ENCODE measurements at regions not wholly inside any gene's neighbourhood (a gene's known extent, or its start where the extent isn't known, plus 50 kb on each side); places are given as distances from the start of the nearest gene placed in this dataset.

DNA sequence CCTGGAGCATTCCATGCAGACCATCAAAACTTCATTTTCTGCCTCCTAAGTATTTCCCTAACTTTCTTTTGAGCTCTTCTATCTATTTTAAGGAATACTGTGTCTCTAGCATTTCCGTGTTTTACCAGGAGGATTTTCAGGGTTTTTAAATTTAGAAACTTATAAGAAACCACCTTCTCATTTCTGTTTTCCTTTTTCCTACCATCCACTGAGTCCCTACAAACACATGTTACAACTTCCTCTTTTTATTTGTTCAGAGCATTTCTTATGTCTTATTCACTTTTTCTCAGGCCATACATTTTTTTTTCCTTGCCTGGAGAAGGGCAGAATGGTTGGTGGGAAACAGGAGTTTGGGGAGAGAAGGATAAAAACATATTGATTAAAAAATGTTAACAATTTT lies 130.0 kb upstream of the BMP5 start:
- intact Hi-C loops (cut with DNase I): no loop called here
- no peak for ATAC-seq
- no peak for DNase-seq

DNA sequence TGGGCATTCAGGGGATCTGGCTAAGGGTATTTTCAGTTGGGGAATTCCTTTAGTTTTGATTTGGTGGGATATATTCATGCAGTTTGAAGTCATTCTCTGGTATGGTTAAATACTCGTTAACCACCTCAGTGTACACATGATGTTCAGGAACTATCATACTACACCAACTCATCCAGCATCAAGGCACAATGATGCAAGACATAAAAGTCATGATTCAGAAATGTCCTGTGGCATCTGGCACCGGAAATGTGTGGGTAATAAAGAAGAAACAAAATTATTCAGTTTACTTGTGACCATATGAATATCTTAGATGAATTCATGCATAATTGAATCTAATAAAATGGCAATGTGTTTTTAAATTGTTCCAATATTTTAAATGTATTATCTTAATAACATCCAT lies 129.0 kb upstream of the BMP5 start:
- DNase-seq: no peak
- intact Hi-C loops (cut with DNase I): no loop called here
- ATAC-seq: no peak

DNA sequence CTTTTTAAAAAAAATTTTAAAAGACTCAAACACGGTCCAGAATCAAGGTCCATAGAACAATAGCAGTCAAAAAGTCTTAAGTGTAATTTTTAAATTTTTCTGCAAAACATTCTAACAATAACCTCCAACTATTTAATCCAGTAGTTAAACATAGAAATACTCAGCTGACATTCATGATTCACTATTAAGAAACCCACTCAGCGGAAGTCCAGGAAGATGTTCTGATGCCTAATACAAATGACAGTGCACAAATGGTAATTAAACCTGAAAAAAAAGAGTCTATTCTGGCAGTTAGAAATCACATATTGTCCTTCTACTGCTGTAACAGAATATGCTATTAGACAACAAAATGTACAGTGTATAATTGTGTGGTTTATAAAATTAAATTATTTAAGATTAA lies 128.2 kb upstream of the BMP5 start:
- DNase-seq (no peak), ATAC-seq (no peak)
- intact Hi-C loops (cut with DNase I): no loop called here

DNA sequence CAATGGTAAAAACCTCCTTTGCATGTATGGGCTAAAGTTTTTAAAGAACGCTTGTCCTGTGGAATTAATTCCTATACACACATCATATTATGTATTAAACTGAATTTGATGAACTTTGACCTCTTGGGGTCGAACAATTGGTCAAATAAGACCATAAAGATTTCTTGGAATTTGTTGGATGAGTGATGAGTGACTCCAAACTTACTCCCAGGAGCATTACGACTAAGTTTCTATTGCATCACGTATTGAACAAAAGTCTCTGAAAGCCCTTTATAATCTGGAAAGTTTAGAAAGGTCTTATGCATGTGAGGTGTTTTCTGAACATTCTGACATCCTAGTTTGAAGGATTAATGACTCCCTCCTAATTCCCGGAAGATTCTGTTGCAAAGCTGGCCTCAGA lies 126.9 kb upstream of the BMP5 start:
- ATAC-seq (no peak), DNase-seq (no peak)
- intact Hi-C loops (cut with DNase I): no loop called here

DNA sequence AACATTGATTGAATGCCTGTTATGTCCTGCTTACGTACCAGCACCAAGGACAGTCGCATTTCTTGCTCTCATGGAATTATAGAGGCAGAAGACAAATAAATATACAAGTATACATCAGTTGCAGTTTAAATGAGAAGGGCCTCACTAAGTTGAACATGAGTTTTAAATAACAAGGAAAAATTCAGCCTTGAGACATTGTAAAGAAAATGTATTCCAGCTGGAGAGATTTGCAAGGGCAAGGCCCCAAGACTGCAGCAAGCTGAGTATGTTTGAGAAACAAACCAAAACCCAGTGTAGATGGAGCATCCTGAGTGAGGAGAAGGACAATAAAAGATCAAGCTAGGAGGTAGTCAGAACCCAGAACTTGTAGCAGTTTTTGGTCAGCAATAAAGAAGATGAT lies 123.2 kb upstream of the BMP5 start:
- ATAC-seq (no peak), DNase-seq (no peak)
- intact Hi-C loops (cut with DNase I): no loop called here

DNA sequence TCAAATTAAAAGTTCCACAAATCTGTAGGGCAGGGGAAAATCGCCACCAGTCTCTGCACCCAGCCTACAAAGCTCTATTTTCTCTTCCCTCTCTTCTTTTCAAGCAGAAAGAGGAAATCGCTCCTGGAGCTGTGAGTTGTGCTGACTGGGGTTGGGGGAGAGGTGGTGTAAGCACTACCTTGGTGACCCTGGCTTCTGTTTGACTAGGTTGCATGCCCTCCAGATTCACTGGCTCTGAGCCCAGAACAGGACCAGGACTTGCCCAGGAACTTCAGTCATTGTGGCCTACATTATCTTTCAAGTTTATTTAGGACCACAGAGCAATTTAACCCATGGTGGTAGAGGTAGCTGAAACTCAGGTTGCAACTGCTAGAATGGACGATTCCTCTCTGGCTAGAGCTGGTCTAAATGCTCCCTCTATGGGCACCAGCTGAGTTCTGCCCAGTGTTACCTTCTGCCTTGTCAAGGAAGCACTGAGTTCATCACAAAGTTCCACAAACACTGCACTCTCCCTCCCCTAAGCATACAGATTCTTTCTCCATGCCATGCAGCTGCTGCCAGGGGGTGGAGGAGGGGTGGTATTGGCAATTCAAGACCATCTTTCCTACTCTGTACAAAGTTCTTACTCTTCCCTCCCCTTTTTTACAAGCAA lies 122.0 kb upstream of the BMP5 start:
- ATAC-seq (no peak), DNase-seq (no peak)
- intact Hi-C loops (cut with DNase I): no loop called here

DNA sequence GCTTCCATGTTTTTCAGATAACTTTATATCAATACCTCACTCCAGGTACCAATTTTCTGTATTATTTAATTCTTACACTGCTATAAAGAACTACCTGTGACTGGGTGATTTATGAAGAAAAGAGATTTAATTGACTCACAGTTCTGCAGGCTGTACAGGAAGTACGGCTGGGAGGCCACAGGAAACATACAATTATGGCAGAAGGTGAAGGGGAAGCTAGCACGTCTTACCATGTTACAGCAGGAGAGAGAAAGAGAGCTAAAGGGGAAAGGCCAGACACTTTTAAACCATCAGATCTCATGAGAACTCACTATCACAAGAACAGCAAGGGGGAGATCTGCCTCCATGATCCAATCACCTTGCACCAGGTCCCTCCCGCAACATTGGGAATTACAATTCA lies 119.1 kb upstream of the BMP5 start:
- no peak for ATAC-seq
- intact Hi-C loops (cut with DNase I): no loop called here
- DNase-seq: no peak

DNA sequence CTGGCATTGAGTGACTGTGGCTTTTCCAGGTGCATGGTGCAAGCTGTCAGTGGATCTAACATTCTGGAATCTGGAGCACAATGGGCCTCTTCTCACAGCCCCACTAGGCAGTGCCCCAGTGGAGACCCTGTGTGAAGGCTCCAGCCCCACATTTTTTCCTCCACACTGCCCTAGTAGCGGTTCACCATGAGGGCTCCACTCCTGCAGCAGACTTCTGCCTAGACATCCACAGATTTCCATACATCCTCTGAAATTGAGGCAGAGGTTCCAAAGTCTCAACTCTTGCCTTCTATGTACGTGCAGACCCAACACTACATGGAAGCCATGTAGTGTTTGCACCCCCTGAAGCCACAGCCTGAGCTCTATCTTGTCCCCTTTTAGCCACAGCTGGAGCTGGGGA lies 118.0 kb upstream of the BMP5 start:
- intact Hi-C loops (cut with DNase I): no loop called here
- ATAC-seq (no peak), DNase-seq (no peak)

DNA sequence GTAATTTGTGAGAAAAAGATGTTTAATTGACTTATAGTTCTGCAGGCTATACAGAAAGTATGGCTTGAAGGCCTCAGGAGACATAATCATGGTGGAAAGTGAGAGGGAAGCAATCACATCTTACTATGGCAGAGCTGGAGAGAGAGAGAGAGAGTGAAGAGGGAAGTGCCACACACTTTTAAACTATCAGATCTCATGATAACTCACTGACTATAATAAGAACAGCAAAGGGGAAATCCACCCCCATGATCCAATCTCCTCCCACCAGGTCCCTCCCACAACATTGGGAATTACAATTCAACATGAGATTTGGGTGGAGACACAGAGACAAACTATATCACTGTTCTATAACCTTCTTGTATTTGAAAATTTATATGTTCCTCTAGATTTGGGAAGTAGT lies 117.2 kb upstream of the BMP5 start:
- ATAC-seq (no peak), DNase-seq (no peak)
- intact Hi-C loops (cut with DNase I): no loop called here

DNA sequence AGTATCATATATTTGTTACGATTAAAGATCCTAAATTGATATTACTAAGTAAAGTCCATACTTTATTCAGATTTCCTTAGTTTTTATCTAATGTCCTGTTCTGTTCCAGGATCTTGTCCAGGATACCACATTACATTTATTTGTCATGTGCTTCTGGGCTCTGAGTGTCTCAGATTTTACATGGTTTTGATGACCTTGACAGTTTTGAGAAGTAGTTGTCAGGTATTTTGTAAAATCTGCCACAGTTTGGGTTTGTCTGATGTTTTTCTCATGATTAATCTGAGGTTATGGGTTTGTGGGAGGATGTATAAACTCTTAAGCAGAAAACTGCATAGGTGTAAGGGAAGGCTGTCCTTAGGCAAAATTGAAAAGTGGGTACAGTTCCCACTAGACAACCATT lies 109.9 kb upstream of the BMP5 start:
- DNase-seq (no peak), ATAC-seq (no peak)
- intact Hi-C loops (cut with DNase I): no loop called here

DNA sequence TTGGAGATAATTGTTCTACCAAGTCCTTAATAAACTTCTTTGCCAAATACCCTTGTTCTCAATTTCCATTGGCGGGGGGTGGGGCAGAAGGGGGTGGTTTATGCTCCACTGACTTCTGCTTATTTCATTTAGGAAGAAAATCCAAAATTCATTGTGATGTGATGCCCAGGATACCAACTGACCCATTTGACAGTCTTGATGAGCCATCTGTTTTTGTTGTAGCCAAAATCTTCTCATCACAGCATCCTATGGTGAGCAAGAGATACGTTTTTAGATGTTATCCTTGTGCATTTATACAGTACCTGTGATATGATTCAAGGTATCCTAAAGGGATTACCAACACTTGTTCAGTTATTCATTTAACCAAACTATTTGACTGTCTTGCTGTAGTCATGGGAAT lies 108.5 kb upstream of the BMP5 start:
- intact Hi-C loops (cut with DNase I): loop anchor here in 1 of 2 donors (5.0 kb wide), 1 partner anchor 308 kb away; no protein-coding TSS in a partner anchor
- ATAC-seq (no peak), DNase-seq (no peak)

DNA sequence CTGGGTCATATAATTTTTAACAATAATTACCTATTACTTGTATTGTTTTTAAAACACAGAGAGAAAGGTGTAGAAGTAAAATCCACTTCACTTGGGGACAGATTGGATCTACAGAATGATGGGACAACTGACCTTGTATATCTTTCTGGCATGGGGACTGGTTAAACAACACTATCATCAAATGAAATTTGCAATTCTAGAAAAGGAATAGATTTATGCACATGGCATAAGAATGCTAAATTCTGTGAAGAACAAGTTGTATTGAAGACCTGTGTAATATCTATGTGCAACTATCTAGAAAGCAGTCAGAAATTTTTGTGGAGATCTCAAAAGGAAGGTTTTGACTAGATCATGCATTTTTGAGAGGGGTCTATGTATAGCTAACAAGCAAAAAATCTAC lies 106.3 kb upstream of the BMP5 start:
- intact Hi-C loops (cut with DNase I): loop anchor here in 1 of 2 donors (5.0 kb wide), 1 partner anchor 311 kb away; no protein-coding TSS in a partner anchor
- DNase-seq (no peak), ATAC-seq (no peak)

DNA sequence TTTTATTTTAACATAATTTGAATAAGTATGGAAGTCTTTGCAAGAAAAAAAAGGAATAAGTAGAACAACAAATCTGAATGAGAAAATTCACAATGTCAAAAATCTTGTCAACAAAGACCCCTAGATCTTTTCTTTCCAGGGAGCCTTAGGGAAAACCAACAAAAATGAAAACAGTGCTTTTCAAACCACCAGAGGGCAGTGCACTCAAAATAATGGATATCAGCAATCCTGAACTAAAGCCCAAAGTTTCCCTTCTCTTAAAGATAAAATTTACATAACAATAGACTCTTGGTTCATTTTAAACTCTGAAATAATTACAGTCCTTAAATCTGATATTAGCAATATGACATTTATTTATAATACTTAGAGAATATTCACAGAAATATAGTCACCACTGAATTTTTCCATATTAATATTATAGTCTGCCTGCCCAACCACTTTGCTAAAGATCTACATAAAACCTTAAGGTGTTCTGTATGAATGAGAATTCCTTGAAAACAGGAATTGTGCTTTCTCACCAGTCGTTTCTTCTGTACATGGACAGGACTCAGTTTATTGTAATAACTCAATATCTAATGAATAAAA lies 105.3 kb upstream of the BMP5 start:
- intact Hi-C loops (cut with DNase I): loop anchor here (1.0 to 5.0 kb wide), 2 partner anchors 312 kb away; no protein-coding TSS in a partner anchor
- ATAC-seq (no peak), DNase-seq (no peak)

DNA sequence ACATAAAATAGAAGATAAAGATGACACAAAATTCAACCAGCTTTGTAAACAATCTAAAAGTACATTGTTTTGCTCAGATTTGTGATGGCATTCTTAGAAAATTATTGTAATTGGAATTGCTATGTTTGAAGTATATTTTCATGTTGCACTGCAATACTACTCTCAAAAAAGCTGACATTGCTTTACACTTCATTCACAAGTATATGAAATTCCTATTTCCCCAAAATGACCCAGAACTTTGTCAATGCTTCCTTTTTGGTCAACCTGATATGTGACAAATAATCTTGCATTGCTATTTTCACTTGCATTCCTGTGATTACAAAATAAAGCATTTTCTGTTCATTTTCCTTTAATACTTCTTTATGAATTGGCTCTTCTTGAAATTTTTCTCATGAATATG lies 104.1 kb upstream of the BMP5 start:
- DNase-seq (no peak), ATAC-seq (no peak)
- intact Hi-C loops (cut with DNase I): no loop called here

DNA sequence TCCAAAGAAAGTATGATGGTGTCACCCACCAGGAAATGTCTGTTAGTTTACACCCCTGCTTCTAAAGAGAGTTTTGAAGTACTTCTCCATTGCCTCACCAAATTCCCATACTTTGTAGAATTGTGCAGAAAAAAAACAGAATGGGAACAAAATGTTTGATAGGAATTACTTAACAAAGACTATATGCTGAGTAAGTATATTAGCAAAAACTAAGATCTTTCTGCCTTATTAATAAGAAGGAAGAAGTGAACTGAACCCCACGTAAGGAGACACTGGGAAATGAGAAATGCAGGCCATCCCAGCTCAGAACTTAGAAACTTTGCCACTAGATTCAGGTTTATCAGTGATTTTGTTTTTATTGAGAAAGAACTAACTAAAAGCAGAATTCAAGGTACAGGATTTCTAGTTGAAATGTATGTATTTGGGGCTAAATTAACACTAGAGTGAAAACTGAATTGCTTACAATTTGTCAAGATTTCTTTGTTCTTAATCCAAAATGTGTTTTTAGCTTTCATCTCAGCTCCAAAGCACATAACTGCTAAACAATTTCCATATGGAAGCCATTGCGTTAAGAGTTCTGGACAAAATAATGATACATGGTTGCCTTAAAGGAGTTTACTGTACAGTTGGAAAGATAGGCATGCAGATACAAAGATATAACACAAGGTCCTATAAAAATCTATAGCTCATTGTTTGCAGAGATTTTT lies 102.7 kb upstream of the BMP5 start:
- no peak for ATAC-seq
- intact Hi-C loops (cut with DNase I): no loop called here

DNA sequence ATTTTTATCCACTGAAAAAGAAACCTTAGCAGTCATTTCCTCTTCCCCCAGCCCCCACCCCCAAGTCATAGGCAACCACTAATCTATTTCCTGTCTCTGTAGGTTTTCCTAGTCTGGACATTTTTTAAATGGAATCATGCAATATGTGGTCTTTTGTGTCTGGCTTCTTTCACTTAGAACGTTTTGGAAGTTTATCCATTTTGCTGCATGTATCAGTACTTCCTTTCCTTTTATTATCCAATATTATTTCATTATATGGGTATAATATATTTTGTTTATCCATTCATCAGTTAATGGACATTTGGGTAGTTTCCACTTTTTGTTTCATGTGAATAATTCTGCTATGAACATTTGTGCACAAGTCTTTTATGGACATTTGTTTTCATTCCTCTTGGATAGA lies 99.3 kb upstream of the BMP5 start:
- intact Hi-C loops (cut with DNase I): no loop called here
- no peak for DNase-seq
- no peak for ATAC-seq

More for the DNA sequence above, 102.7 kb upstream of the BMP5 start:
- DNase-seq: no peak

DNA sequence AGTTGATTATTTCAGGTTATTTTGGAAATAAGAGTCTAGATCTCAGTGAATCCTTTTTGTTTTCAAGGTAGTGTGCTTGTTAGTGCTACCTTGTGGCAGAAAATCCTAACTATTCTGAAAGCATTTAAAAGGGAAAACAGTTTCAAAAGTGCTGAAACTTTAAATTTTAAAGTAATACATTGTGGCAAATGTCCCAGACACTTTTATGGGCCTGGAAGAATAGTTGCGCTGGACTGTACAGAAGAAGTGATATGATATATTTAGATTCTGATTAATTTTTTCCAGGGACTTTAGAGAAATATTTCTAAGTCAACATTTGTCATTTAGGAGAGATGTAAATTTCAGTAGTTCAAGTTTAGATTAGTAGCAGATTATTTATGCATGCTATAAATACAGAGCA lies 96.7 kb upstream of the BMP5 start:
- no peak for DNase-seq
- intact Hi-C loops (cut with DNase I): no loop called here
- ATAC-seq: no peak

DNA sequence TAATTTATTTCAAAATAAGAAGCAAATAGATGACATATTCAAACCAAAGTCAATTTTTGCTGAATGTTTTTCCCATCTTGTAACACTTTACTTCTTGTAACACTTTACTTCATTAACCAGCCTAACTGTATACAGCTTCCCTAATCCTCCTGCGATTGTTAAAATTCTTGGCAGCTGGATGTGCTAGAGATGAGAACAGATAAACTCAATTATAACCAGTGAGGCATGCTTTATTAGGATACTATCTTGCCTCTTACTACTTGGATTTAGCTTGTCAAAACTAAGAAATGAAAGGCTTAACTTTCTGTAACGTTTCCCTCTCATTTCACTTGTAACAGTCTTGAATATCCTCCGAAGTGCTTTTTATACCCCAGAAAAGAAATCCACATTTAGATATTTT lies 94.1 kb upstream of the BMP5 start:
- intact Hi-C loops (cut with DNase I): no loop called here
- ATAC-seq: no peak

DNA sequence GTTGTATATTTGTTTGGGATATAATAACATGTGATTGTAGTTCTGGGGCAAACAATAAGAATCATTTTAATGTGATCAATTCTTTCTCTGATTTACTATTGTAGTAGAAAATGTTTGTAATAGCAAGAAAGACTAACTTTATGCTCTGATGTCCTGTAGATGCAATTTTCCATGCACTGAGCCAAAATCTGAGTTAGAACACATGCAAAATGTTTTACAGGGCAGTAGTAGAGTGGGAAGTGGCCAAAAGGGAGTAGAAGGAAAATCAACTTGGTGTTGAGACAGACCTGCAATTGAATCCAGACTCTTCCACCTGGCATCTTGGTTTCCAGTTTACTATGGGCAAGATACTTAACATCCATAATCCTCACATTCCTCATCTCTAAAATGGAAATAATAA lies 93.5 kb upstream of the BMP5 start:
- ATAC-seq (no peak), DNase-seq (no peak)
- intact Hi-C loops (cut with DNase I): no loop called here

More for the DNA sequence above, 94.1 kb upstream of the BMP5 start:
- no peak for DNase-seq

DNA sequence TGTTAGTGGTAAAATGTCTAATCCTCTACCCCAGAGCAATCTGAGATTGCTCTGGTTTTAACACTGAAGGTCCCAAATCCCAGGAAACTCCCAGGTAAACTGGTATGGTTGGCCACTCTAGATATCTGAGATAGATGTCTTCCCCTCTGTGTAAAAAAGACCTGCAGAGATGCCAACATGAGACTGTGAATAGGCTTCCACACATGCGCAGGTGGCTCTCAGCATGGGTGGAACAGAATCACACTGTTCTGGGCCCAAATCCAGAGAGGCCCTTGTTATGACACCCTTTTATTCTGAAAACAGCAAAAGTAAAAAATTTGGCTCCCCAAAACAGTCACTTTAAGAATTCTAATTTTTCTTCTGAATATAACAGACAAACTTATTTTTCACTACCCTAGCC lies 88.7 kb upstream of the BMP5 start:
- ATAC-seq (no peak), DNase-seq (no peak)
- intact Hi-C loops (cut with DNase I): no loop called here

DNA sequence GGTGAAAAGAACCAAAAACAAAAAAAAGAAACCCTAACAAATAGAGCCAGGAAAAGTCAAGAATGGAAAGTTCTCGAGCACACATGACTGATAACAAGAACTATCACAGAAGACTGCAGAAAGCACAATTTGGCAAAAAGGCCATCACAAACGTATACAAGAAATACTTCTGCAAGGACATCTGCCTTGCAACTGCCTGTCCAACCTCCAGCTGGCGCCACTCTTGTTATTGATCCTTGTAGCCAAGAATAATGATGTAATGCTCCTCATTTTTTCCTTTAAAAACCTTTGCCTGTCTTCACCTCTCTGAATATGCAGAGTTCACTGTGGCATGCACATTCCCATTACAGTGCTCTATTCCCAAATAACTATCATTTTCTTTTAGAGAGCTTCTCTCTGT lies 87.9 kb upstream of the BMP5 start:
- intact Hi-C loops (cut with DNase I): no loop called here
- ATAC-seq: no peak
- DNase-seq: no peak

All from left cardiac atrium (tissue), 4 donors.